CD14-positive monocyte (primary cell): ENCODE measurements at regions not wholly inside any gene's neighbourhood (a gene's known extent, or its start where the extent isn't known, plus 50 kb on each side); places are given as distances from the start of the nearest gene placed in this dataset.

ENCODE experiments used
- DNase-seq, 3 donors: peaks; one replicate each; pipeline ENCODE4 v3.0.0-alpha.2; 2011 to 2022
- H2AFZ ChIP-seq: 2 replicates; pipeline ENCODE4 v1.6.0; 2012; ENCODE audit warnings: mild to moderate bottlenecking, low read depth, low read length, inconsistent platforms; ENCODE audit not compliant: insufficient read depth, poor library complexity, severe bottlenecking
- H3K27ac ChIP-seq, 2 donors: 1 replicate in 1 of 2; 2 replicates in 1 of 2; pipeline ENCODE4 v1.5.1; 2012 to 2013; ENCODE audit warnings: low read length in 2 of 2, control low read depth in 1 of 2, inconsistent platforms in 1 of 2, low read depth in 1 of 2, mild to moderate bottlenecking in 1 of 2
- H3K27me3 ChIP-seq, 2 donors: one replicate each; pipeline versions ENCODE4 v1.6.0 to v1.6.1; 2011 to 2013; ENCODE audit warnings: low read length in 2 of 2; ENCODE audit not compliant: control insufficient read depth in 2 of 2, insufficient read depth in 2 of 2
- H3K36me3 ChIP-seq, 2 donors: replicated peaks in 1 of 2; 1 replicate in 1 of 2; 2 replicates in 1 of 2; pipeline versions ENCODE4 v1.5.1 to v1.6.1; 2012 to 2013; ENCODE audit warnings: low read length in 2 of 2, control low read depth in 1 of 2, inconsistent platforms in 1 of 2, mild to moderate bottlenecking in 1 of 2; ENCODE audit not compliant: insufficient read depth in 2 of 2, control insufficient read depth in 1 of 2
- H3K4me1 ChIP-seq, 2 donors: 1 replicate in 1 of 2; 2 replicates in 1 of 2; pipeline versions ENCODE4 v1.5.1 to v1.6.1; 2012 to 2013; ENCODE audit warnings: low read length in 2 of 2, control low read depth in 1 of 2, inconsistent platforms in 1 of 2, mild to moderate bottlenecking in 1 of 2, moderate library complexity in 1 of 2; ENCODE audit not compliant: insufficient read depth in 2 of 2, control insufficient read depth in 1 of 2
- H3K4me2 ChIP-seq: replicated peaks from 2 replicates; pipeline ENCODE3; 2012; ENCODE audit warnings: low read length, moderate library complexity, mild to moderate bottlenecking; ENCODE audit not compliant: poor library complexity, severe bottlenecking; ENCODE audit errors: extremely low read depth
- H3K4me3 ChIP-seq, 3 experiments: fragments of 200-600 bp in 1 of 3; sonication (generic) in 1 of 3; replicated peaks in 1 of 3; 1 replicate in 2 of 3; 2 replicates in 1 of 3; pipeline ENCODE4 v1.5.1; 2011 to 2013; ENCODE audit warnings: low read length in 3 of 3, mild to moderate bottlenecking in 3 of 3, control low read depth in 2 of 3, low read depth in 2 of 3, inconsistent platforms in 1 of 3, moderate library complexity in 1 of 3
- H3K79me2 ChIP-seq: 2 replicates; pipeline ENCODE4 v1.6.0; 2012; ENCODE audit warnings: mild to moderate bottlenecking, control low read depth, inconsistent platforms, low read length, moderate library complexity; ENCODE audit not compliant: insufficient read depth
- H3K9ac ChIP-seq: 2 replicates; pipeline ENCODE4 v1.6.0; 2017; ENCODE audit warnings: low read length, mild to moderate bottlenecking; ENCODE audit not compliant: insufficient read depth, poor library complexity, severe bottlenecking
- H3K9me3 ChIP-seq, 2 donors: replicated peaks in 1 of 2; 1 replicate in 1 of 2; 2 replicates in 1 of 2; pipeline versions ENCODE4 v1.5.1 to v1.6.1; 2012 to 2013; ENCODE audit warnings: low read length in 2 of 2, control low read depth in 1 of 2; ENCODE audit not compliant: control insufficient read depth in 1 of 2, insufficient read depth in 1 of 2
- H4K20me1 ChIP-seq: 2 replicates; pipeline ENCODE4 v1.6.0; 2012; ENCODE audit warnings: mild to moderate bottlenecking, low read length, control low read depth, moderate library complexity; ENCODE audit not compliant: insufficient read depth
- H3K27ac Mint-ChIP-seq, 7 donors: one replicate each; pipeline ENCODE4 v1.8.0; 2020; ENCODE audit warnings: mild to moderate bottlenecking in 7 of 7, mixed read lengths in 7 of 7, moderate library complexity in 6 of 7, inconsistent platforms in 2 of 7
- H3K27me3 Mint-ChIP-seq, 3 donors: one replicate each; pipeline ENCODE4 v1.8.0; 2021 to 2022; ENCODE audit warnings: low read depth in 3 of 3, mild to moderate bottlenecking in 3 of 3, mixed read lengths in 3 of 3, moderate library complexity in 3 of 3, inconsistent platforms in 1 of 3
- H3K36me3 Mint-ChIP-seq, 2 donors: one replicate each; pipeline ENCODE4 v1.8.0; 2020; ENCODE audit warnings: mixed read lengths in 2 of 2, inconsistent platforms in 1 of 2, mild to moderate bottlenecking in 1 of 2
- H3K4me1 Mint-ChIP-seq: one replicate; pipeline ENCODE4 v1.8.0; 2020; ENCODE audit warnings: mild to moderate bottlenecking, mixed read lengths
- H3K4me3 Mint-ChIP-seq, 2 donors: one replicate each; pipeline ENCODE4 v1.8.0; 2020; ENCODE audit warnings: mild to moderate bottlenecking in 2 of 2, mixed read lengths in 2 of 2, moderate library complexity in 1 of 2
- H3K9me3 Mint-ChIP-seq, 7 donors: one replicate each; pipeline ENCODE4 v1.8.0; 2020 to 2022; ENCODE audit warnings: mixed read lengths in 7 of 7, mild to moderate bottlenecking in 6 of 7, moderate library complexity in 6 of 7, inconsistent platforms in 2 of 7
- CTCF ChIP-seq: fragments of 200-600 bp; IDR thresholded peaks from one replicate; pipeline ENCODE4 v1.8.0; 2022; ENCODE audit warnings: antibody characterized with exemption, mild to moderate bottlenecking
- WGBS: methylation state at CpG from one replicate; pipeline ENCODE4 v1.1.5; 2013; ENCODE audit warnings: missing lambda C conversion rate; ENCODE audit not compliant: insufficient coverage; 5-methylcytosine and 5-hydroxymethylcytosine counted together
- intact Hi-C, 2 donors: fragments of 100-400 bp; cut with micrococcal nuclease; formaldehyde crosslinking; loops; one replicate each; pipeline versions ENCODE4 v1.15.0 to v1.15.1; 2023

GRCh38 chr10:32197423-32197822, 141.2 kb upstream of the KIF5B start:
- H3K4me1 ChIP-seq = peaks cover 35 to 39% of the 10 kb centered on the region in 2 donors
- Mint-ChIP-seq H3K27ac (peak overlapping the region in 5 of 7 donors; percentile 57 to 85 (median 66)), H3K27me3 (no peaks in the 10 kb centered on the region), H3K9me3 (peaks cover 0 to 2% (median 0%) of the 10 kb centered on the region in 7 donors), H3K36me3 (no peaks in the 10 kb centered on the region), H3K4me1 (peaks cover 36% of the 10 kb centered on the region), H3K4me3 (no peak overlapping the region)
- no peak for DNase-seq
- no peak overlapping the region for H3K4me2 ChIP-seq
- no peaks in the 10 kb centered on the region for H3K79me2 ChIP-seq
- no peak overlapping the region for H3K9ac ChIP-seq
- WGBS = 94% methylated on average over 5 of the region's 5 CpGs
- H3K4me3 ChIP-seq = no peak overlapping the region
- no peaks in the 10 kb centered on the region for H3K36me3 ChIP-seq
- no peak overlapping the region for H2AFZ ChIP-seq
- no peaks in the 10 kb centered on the region for H4K20me1 ChIP-seq
- no peaks in the 10 kb centered on the region for H3K27me3 ChIP-seq
- H3K27ac ChIP-seq = peak overlapping the region in 1 of 2 donors; percentile 52
- intact Hi-C loops = loop anchor here in 1 of 2 donors (10.0 kb wide), 2 partner anchors 133 to 147 kb away; partner anchors contain the start of gene EPC1
- no peak for TF ChIP-seq CTCF
- H3K9me3 ChIP-seq = no peaks in the 10 kb centered on the region

- H3K36me3 ChIP-seq = no peaks in the 10 kb centered on the region
- Mint-ChIP-seq H3K4me1 (peaks cover 15% of the 10 kb centered on the region), H3K4me3 (no peak overlapping the region), H3K27me3 (peaks cover 0 to 4% (median 0%) of the 10 kb centered on the region in 3 donors), H3K36me3 (no peaks in the 10 kb centered on the region), H3K9me3 (peaks cover 0 to 3% (median 0%) of the 10 kb centered on the region in 7 donors), H3K27ac (peak overlapping the region in 2 of 7 donors; percentile 30 to 72)
- peaks cover under 1 to 17% of the 10 kb centered on the region in 2 donors for H3K4me1 ChIP-seq
- no peaks in the 10 kb centered on the region for H3K27me3 ChIP-seq
- no peak overlapping the region for H3K27ac ChIP-seq
- H3K9ac ChIP-seq = no peak overlapping the region
- DNase-seq = peak; percentile 31 to 61 (median 35)
- peak; percentile 78 for TF ChIP-seq CTCF
- H3K9me3 ChIP-seq = no peaks in the 10 kb centered on the region
- no peaks in the 10 kb centered on the region for H3K79me2 ChIP-seq
- no peak overlapping the region for H3K4me2 ChIP-seq
- intact Hi-C loops = loop anchor here (2.0 to 10.0 kb wide), 3 partner anchors 16 to 154 kb away; partner anchors contain the start of gene EPC1 (in 1 of the 2)
- no peak overlapping the region for H3K4me3 ChIP-seq
- no peaks in the 10 kb centered on the region for H4K20me1 ChIP-seq
- H2AFZ ChIP-seq = peak overlapping the region; percentile 33
These were observed 134.8 kb upstream of the KIF5B start for GRCh38 chr10:32190890-32191491.
